ENCODE measurements at regions not wholly inside any gene's neighbourhood (a gene's known extent, or its start where the extent isn't known, plus 50 kb on each side); places are given as distances from the start of the nearest gene placed in this dataset.

DNA sequence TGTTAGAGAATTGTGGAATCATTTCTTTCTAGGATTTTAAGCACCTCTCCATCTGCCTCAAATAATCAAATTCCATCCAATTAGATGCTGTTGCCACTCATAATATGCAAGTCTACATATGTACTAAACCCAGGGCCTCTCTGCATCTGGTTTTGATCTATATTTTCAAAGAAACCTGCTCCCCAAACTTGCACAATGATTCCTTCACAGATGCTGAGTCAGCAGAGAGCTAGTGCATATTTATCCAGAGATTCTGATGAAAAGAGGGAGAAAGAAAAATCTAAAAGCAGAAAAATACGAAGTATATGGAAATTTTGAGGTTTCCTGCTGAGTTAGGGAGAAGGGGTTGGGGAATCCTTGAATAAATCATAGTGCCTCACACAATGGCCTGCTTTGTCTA, 235.1 kb upstream of the RBFOX1 start:
- DNase-seq (ENCODE audit: low read depth) = no peak

GRCh38 chr16:7093511-7093910, 239.1 kb upstream of the RBFOX1 start:
- no peak for DNase-seq (ENCODE audit: low read depth)

- DNase-seq (ENCODE audit: low read depth) = no peak
Measured at GRCh38 chr16:7090628-7091115, 242.0 kb upstream of the RBFOX1 start.

DNA sequence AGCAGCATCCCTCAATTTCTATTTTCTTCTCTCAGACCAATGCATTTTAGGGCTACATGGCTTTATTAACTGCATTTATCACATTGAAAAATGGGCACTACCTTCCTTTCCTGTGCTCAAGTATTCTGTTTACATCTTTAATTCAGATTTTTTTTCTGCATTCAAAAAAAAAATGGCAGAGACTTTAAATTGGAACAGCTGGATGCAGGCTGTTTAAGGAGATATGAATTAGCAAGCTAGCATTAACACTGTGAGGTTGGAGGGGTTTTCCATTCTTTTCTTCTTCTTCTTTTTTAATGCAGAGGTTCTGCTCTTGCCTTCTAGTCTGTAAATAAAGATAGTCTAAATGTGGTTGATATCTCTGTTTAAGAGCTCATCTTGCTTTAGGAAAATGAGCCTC, 242.9 kb upstream of the RBFOX1 start:
- DNase-seq (ENCODE audit: low read depth) = no peak

- DNase-seq (ENCODE audit: low read depth) = no peak
Measured at GRCh38 chr16:7088711-7089110, 243.9 kb upstream of the RBFOX1 start.

GRCh38 chr16:7086822-7087616, 245.6 kb upstream of the RBFOX1 start:
- DNase-seq (ENCODE audit: low read depth) = peak; percentile 42

GRCh38 chr16:7085776-7086175, 246.9 kb upstream of the RBFOX1 start:
- no peak for DNase-seq (ENCODE audit: low read depth)

DNA sequence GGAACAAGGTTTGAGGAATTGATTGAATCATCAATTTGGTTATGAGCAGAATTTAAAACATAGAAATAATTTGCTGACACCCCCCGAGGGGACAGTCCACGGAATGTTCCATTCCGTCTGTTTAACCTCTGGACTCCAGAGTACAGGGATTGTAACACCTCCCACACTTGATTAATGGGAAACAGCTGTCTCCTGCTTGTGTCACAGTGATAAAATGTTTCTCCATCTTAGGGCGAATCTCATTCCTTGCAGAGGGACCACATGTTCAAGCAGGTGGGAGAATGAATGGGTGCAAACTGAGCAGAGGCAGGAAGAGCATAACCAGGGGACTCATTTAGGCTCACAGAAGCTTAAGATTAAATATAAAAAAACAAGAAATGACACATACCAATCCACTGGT, 249.5 kb upstream of the RBFOX1 start:
- DNase-seq (ENCODE audit: low read depth) = no peak

- no peak for DNase-seq (ENCODE audit: low read depth)
Measured at GRCh38 chr16:7077636-7078035, 255.0 kb upstream of the RBFOX1 start.

DNA sequence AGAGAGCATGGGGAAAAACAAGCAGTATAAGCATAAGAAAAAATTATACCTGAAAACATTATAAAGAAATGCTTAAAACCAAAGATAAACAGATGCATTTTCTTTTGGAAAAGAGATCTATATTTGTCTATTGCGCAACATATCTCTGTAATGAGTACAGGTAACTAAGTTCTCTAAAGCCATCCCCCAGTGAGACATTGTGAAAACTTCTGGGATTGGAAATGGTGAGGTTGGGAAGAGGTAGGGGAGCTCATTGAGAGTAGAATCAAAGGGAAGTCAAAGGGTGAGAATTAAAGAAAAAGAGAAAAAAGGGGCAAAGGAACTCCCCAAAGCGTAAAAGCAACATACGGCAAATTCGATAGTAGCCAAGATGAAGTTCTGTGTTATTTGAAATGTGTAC, 257.9 kb upstream of the RBFOX1 start:
- no peak for DNase-seq (ENCODE audit: low read depth)

DNA sequence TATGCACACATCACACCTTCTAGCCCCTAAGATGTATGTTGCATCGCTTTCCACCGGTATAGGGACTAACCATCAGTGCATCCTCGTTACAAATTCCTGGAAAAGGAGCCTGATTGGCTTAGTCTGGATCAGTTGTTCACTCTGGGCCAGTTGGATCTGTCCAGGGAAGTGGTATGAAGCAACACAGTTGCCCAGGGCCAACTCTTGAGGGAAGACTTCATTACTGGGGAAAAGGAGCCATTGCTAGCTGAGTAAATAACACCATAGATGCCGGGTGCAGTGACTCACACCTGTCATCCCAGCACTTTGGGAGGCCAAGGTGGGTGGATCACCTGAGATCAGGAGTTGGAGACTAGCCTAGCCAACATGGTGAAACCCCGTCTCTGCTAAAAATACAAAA, 275.2 kb upstream of the RBFOX1 start:
- peak; percentile 1 for DNase-seq (ENCODE audit: low read depth)

GRCh38 chr16:7055443-7055842, 277.2 kb upstream of the RBFOX1 start:
- DNase-seq (ENCODE audit: low read depth) = peak; percentile 4

DNA sequence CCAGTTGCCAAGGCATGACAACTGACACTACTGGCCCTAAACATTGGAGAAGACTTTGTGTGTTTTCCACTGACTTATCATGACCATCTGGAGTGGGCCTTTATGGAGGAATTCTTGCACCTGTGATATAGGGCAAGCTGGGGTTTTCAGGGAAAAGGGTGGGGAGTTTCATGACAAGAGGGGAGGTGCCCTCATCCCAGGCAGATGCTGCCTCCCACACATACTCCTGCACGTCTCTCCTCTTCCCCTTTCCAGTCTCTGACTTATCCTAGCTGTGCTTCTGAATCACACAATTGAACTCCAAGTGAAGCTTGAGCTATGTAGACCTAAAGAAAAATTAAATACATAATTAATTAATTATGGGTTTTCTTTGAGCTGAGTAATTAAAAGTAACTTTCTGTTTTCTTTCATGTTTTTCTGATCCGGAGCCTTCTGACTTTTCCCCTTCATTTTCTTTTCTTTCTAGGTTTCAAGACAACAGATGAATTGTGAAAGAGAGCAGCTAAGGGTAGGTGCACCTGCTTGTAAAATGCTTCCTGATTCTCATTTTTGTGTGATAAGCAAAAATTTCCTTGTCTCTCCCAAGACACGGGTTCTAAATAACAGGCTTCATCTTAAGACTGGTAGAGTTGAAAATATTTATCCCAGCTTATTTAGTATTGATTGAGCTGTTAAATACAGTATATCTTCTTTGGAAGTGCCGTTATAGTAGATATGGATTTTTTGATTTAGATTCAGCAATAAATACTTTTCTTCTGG, 280.9 kb upstream of the RBFOX1 start:
- DNase-seq (ENCODE audit: low read depth) = no peak

DNA sequence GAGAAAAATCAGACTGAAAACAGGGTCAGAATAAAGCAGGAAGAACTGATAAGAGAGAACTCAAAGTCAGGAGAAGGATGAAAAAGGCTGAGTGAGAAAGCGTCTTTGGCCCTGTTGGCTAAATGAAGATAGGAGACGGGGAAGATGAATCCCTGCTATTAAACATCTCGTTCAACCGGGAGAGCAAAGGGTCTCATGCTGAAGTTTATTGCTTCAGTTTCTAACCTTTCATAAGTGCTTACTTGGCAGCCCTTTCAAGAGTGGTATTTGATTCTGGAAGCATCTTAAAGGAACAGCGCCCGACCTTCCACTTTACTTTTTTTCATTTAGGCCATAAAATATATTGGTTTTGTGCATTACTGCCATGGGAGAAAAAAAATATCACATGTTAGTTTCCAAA, 288.3 kb upstream of the RBFOX1 start:
- no peak for DNase-seq (ENCODE audit: low read depth)

- DNase-seq (ENCODE audit: low read depth) = no peak
Measured at GRCh38 chr16:7038475-7038874, 294.2 kb upstream of the RBFOX1 start.

GRCh38 chr16:7037495-7037894, 295.1 kb upstream of the RBFOX1 start:
- no peak for DNase-seq (ENCODE audit: low read depth)

DNA sequence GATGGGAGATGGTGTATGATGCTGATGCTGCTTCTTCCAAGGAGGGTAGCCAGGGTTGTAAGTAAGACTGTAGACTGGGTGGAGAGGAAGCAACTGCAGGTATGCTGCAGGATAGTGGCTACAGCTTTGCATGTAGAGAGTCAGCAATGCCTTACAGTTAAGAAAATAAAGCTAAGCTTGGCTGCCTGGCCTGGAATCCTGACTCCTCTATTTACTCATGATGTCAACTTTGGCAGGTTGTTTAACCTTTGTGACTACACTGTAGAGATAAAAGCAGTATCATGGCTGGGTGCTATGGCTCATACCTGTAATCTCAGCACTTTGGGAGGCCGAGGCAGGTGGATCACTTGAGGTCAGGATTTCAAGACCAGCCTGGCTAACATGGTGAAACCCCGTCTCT, 301.6 kb upstream of the RBFOX1 start:
- no peak for DNase-seq (ENCODE audit: low read depth)

DNA sequence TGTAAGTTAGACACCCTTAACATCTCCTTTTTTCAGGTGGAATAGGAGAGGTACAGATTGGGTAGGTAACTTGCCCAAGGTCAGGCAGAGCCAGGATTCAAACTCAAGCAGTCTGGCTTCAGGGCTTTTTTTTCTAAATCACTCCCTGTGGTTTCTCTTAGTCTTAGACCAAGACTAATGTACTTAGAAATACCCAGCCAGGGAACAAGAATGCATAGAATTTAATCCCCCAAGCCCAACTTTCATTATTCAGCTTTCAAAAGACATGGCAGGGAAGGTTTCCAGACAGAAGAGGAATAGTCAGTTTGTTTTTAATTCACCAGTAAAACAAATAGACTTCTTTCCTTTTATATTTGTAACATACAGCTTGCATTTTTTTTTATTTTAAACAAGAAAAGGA, 305.2 kb upstream of the RBFOX1 start:
- no peak for DNase-seq (ENCODE audit: low read depth)

- no peak for DNase-seq (ENCODE audit: low read depth)
Measured at GRCh38 chr16:7026639-7027038, 306.0 kb upstream of the RBFOX1 start.

- peak; percentile 51 for DNase-seq (ENCODE audit: low read depth)
Measured at GRCh38 chr16:7025616-7026190, 306.9 kb upstream of the RBFOX1 start.

DNA sequence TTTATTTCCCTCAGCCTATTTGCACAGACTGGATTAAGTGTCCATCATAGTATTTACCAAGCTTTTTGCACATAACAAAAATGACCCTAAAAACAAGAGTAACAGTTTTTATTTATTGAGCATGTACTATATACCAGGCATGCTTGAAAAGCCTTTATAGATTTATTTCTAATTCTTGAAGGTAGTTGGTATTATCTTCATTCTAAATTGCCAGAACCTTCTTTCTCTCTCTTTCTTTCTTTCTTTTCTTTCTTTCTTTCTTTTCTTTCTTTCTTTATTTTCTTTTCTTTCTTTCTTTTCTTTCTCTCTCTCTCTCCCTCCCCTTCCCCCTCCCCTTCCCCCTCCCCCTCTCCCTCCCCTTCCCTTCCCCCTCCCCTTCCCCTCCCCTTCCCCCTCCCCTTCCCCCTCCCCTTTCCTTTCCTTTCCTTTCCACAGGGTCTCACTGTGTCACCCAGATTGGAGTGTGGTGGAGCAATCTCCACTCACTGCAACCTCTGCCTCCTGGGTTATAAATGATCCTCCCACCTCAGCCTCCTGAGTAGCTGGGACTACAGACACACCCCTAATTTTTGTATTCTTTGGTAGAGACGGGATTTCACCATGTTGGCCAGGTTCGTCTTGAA, 310.9 kb upstream of the RBFOX1 start:
- no peak for DNase-seq (ENCODE audit: low read depth)

- DNase-seq (ENCODE audit: low read depth) = no peak
Measured at GRCh38 chr16:7017006-7017662, 315.5 kb upstream of the RBFOX1 start.

Data from Daoy (cell line).